ENCODE measurements at regions not wholly inside any gene's neighbourhood (a gene's known extent, or its start where the extent isn't known, plus 50 kb on each side); places are given as distances from the start of the nearest gene placed in this dataset.
A peak's percentile ranks its signal among the peaks of the same experiment; 100 is the strongest.

- H3K36me3 ChIP-seq (ENCODE audit: insufficient read depth, low read length) = no peaks in the 10 kb centered on the region
- no peaks in the 10 kb centered on the region for H3K79me2 ChIP-seq (ENCODE audit: insufficient read depth, low read length)
- H4K20me1 ChIP-seq (ENCODE audit: insufficient read depth, low read length, poor library complexity, severe bottlenecking) = no peaks in the 10 kb centered on the region
These were observed 52.3 kb upstream of the TNFSF18 start for GRCh38 chr1:173103006-173103405.

GRCh38 chr1:173101589-173101988, 50.8 kb upstream of the TNFSF18 start:
- Histone ChIP-seq H3K79me2 (ENCODE audit: insufficient read depth, low read length) (no peaks in the 10 kb centered on the region), H3K4me1 (ENCODE audit: insufficient read depth, low read length, poor library complexity, severe bottlenecking) (no peaks in the 10 kb centered on the region), H2AFZ (ENCODE audit: low read length) (no peak overlapping the region), H4K20me1 (ENCODE audit: insufficient read depth, low read length, poor library complexity, severe bottlenecking) (no peaks in the 10 kb centered on the region), H3K4me2 (ENCODE audit: low read depth, low read length, poor library complexity, severe bottlenecking) (no peak overlapping the region), H3K9me2 (replicated peaks; ENCODE audit: low read depth, low read length) (no peaks in the 10 kb centered on the region), H3K9me3 (ENCODE audit: insufficient read depth, low read depth, low read length) (no peaks in the 10 kb centered on the region), H3K4me3 (ENCODE audit: low read length, poor library complexity, severe bottlenecking) (no peak overlapping the region), H3K9ac (ENCODE audit: low read depth, low read length, poor library complexity, severe bottlenecking) (no peak overlapping the region), H3K36me3 (ENCODE audit: insufficient read depth, low read length) (no peaks in the 10 kb centered on the region), H3F3A (ENCODE audit: low read depth) (no peaks in the 10 kb centered on the region), H3K27me3 (ENCODE audit: insufficient read depth, low read length, poor library complexity, severe bottlenecking) (no peaks in the 10 kb centered on the region)
- TF ChIP-seq, protein P1, sequence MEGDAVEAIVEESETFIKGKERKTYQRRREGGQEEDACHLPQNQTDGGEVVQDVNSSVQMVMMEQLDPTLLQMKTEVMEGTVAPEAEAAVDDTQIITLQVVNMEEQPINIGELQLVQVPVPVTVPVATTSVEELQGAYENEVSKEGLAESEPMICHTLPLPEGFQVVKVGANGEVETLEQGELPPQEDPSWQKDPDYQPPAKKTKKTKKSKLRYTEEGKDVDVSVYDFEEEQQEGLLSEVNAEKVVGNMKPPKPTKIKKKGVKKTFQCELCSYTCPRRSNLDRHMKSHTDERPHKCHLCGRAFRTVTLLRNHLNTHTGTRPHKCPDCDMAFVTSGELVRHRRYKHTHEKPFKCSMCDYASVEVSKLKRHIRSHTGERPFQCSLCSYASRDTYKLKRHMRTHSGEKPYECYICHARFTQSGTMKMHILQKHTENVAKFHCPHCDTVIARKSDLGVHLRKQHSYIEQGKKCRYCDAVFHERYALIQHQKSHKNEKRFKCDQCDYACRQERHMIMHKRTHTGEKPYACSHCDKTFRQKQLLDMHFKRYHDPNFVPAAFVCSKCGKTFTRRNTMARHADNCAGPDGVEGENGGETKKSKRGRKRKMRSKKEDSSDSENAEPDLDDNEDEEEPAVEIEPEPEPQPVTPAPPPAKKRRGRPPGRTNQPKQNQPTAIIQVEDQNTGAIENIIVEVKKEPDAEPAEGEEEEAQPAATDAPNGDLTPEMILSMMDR (conservative IDR thresholded peaks at IDR 0.05; ENCODE audit: low read length) = no peak
- TF ChIP-seq EZH2phosphoT487 (IDR thresholded peaks at IDR 0.05; ENCODE audit: borderline replicate concordance) = no peak

More at GRCh38 chr1:173103006-173103405, 52.3 kb upstream of the TNFSF18 start:
- TF ChIP-seq EZH2phosphoT487 (IDR thresholded peaks at IDR 0.05; ENCODE audit: borderline replicate concordance) = no peak
- TF ChIP-seq, protein P1 (conservative IDR thresholded peaks at IDR 0.05; ENCODE audit: low read length) = no peak
- no peak overlapping the region for H2AFZ ChIP-seq (ENCODE audit: low read length)
- no peaks in the 10 kb centered on the region for H3K4me1 ChIP-seq (ENCODE audit: insufficient read depth, low read length, poor library complexity, severe bottlenecking)
- H3K9me3 ChIP-seq (ENCODE audit: insufficient read depth, low read depth, low read length) = peaks cover 12% of the 10 kb centered on the region
- H3K4me3 ChIP-seq (ENCODE audit: low read length, poor library complexity, severe bottlenecking) = no peak overlapping the region
- H3K4me2 ChIP-seq (ENCODE audit: low read depth, low read length, poor library complexity, severe bottlenecking) = no peak overlapping the region
- H3F3A ChIP-seq (ENCODE audit: low read depth) = no peaks in the 10 kb centered on the region
- H3K27me3 ChIP-seq (ENCODE audit: insufficient read depth, low read length, poor library complexity, severe bottlenecking) = no peaks in the 10 kb centered on the region
- H3K9me2 ChIP-seq (replicated peaks; ENCODE audit: low read depth, low read length) = no peaks in the 10 kb centered on the region
- no peak overlapping the region for H3K9ac ChIP-seq (ENCODE audit: low read depth, low read length, poor library complexity, severe bottlenecking)

DNA sequence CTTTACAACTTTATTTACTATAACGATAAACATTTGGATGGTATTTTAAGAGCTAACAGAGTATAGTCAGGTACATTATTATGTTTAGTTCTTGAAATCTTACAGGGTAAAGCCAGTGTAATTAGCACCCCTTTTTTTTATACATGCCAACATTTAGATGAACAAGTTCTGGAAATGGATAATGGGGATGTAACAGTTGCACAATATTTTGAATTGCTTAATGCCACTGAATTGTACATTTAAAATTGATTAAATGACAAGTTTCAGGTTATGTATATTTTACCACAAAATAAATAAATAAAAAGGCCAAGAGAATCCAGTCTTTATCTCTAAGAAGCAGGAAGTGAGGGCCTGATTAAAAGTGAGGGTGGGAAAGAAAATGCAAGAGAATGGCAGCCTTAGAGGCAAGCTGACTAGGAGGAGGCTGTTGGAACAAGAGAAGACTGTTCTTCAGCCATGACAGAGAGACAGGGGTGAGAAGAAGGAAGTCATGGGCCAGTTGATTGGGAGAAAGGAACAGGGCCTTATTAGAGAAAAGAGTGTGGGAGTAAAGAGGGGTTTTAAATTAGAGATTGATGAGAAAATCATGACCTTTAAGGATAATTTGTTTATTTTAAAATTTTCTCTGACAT, 49.9 kb upstream of the TNFSF18 start:
- Histone ChIP-seq H2AFZ (ENCODE audit: low read length) (peak overlapping the region; percentile 53), H3K4me3 (ENCODE audit: low read length, poor library complexity, severe bottlenecking) (no peak overlapping the region), H3K36me3 (ENCODE audit: insufficient read depth, low read length) (no peaks in the 10 kb centered on the region), H3K79me2 (ENCODE audit: insufficient read depth, low read length) (no peaks in the 10 kb centered on the region), H3K4me1 (ENCODE audit: insufficient read depth, low read length, poor library complexity, severe bottlenecking) (no peaks in the 10 kb centered on the region), H3K4me2 (ENCODE audit: low read depth, low read length, poor library complexity, severe bottlenecking) (no peak overlapping the region), H3K27me3 (ENCODE audit: insufficient read depth, low read length, poor library complexity, severe bottlenecking) (no peaks in the 10 kb centered on the region), H4K20me1 (ENCODE audit: insufficient read depth, low read length, poor library complexity, severe bottlenecking) (no peaks in the 10 kb centered on the region), H3K9me3 (ENCODE audit: insufficient read depth, low read depth, low read length) (no peaks in the 10 kb centered on the region), H3F3A (ENCODE audit: low read depth) (no peaks in the 10 kb centered on the region), H3K9ac (ENCODE audit: low read depth, low read length, poor library complexity, severe bottlenecking) (no peak overlapping the region), H3K9me2 (replicated peaks; ENCODE audit: low read depth, low read length) (no peaks in the 10 kb centered on the region)
- TF ChIP-seq, protein P1 (conservative IDR thresholded peaks at IDR 0.05; ENCODE audit: low read length) = no peak
- no peak for TF ChIP-seq EZH2phosphoT487 (IDR thresholded peaks at IDR 0.05; ENCODE audit: borderline replicate concordance)

All from Loucy (cell line).